ENCODE measurements at regions not wholly inside any gene's neighbourhood (a gene's known extent, or its start where the extent isn't known, plus 50 kb on each side); places are given as distances from the start of the nearest gene placed in this dataset.

- ChIA-PET CTCF (interaction anchor here (0.6 to 3.7 kb wide), 16 partner anchors 8 to 277 kb away, joined by 3 to 26 read pairs (median 6); partner anchors contain the start of gene FAM50B), POLR2A (interaction anchor here (1.7 to 3.2 kb wide), 2 partner anchors 9 to 12 kb away, joined by 11 to 13 read pairs; a partner anchor contains a TSS)
- Histone ChIP-seq H3K27ac (ENCODE audit: extremely low read depth, low read depth, low read length) (no peak overlapping the region; the same call in 1 of the 2 replicates), H3K9me3 (ENCODE audit: control insufficient read depth, insufficient read depth, low read depth, low read length) (no peaks in the 10 kb centered on the region), H3K4me3 (ENCODE audit: low read depth, low read length) (no peak overlapping the region), H3K4me1 (ENCODE audit: control insufficient read depth, insufficient read depth, low read length) (peaks cover 12% of the 10 kb centered on the region), H3K36me3 (ENCODE audit: control insufficient read depth in 2 of 2, insufficient read depth in 1 of 2, low read length in 2 of 2) (peaks cover 11 to 12% of the 10 kb centered on the region in 2 experiments)
- TF ChIP-seq ZNF664 (tag by site-specific recombination; IDR thresholded peaks at IDR 0.05) (peak; percentile 85), PBX3 (CRISPR knock-in tag; IDR thresholded peaks at IDR 0.05) (no peak)
Measured at GRCh38 chr6:4009486-4009885, 69.5 kb downstream of the FAM217A start.

GRCh38 chr6:4010048-4010447 is 68.9 kb downstream of the FAM217A start:
- no peak for TF ChIP-seq ZNF707 (tag by site-specific recombination; IDR thresholded peaks at IDR 0.05)
- 0 out of 2 replicates have a peak, but pooled peaks have one; percentile 15 for TF ChIP-seq ZNF335 (tag by site-specific recombination; conservative IDR thresholded peaks at IDR 0.05)
- Histone ChIP-seq H3K4me1 (ENCODE audit: control insufficient read depth, insufficient read depth, low read length) (peaks cover 12% of the 10 kb centered on the region), H3K36me3 (ENCODE audit: control insufficient read depth in 2 of 2, insufficient read depth in 1 of 2, low read length in 2 of 2) (peaks cover 13 to 16% of the 10 kb centered on the region in 2 experiments), H3K4me3 (ENCODE audit: low read depth, low read length) (no peak overlapping the region), H3K9me3 (ENCODE audit: control insufficient read depth, insufficient read depth, low read depth, low read length) (no peaks in the 10 kb centered on the region), H3K27ac (ENCODE audit: extremely low read depth, low read depth, low read length) (no peak overlapping the region; the same call in 1 of the 2 replicates)
- POLR2A ChIA-PET, result interaction anchor here (0.5 to 1.8 kb wide), 2 partner anchors 11 to 779 kb away, joined by 4 to 9 read pairs; a partner anchor contains a TSS
- CTCF ChIA-PET, result interaction anchor here (0.6 to 3.6 kb wide), 12 partner anchors 8 to 268 kb away, joined by 3 to 26 read pairs (median 5); partner anchors contain the start of gene FAM50B

DNA sequence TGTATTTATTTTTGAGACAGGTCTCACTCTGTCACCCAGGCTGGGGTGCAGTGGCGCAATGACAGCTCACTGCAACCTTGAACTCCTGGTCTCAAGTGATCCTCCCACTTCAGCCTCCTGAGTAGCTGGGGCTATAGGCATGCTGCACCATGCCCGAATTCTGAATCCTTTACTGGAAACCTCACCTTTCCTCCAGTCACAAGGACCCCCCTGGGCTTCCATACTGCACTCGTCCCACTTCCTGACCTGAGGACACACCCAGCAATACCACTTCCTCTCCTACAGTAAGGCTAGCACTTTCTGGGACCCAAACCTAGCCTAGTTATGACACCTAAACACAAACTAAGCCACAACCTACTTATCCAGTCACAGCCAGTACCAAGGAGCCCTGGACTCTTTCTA is 68.2 kb downstream of the FAM217A start:
- peaks cover 12% of the 10 kb centered on the region for H3K4me1 ChIP-seq (ENCODE audit: control insufficient read depth, insufficient read depth, low read length)
- peaks cover 13 to 20% of the 10 kb centered on the region in 2 experiments for H3K36me3 ChIP-seq (ENCODE audit: control insufficient read depth in 2 of 2, insufficient read depth in 1 of 2, low read length in 2 of 2)
- H3K27ac ChIP-seq (ENCODE audit: extremely low read depth, low read depth, low read length), result no peak overlapping the region
- H3K9me3 ChIP-seq (ENCODE audit: control insufficient read depth, insufficient read depth, low read depth, low read length), result no peaks in the 10 kb centered on the region
- TF ChIP-seq ZBTB20 (tag by site-specific recombination; IDR thresholded peaks at IDR 0.05) (0 out of 2 replicates have a peak, but pooled peaks have one; percentile 31), ZNF600 (tag by site-specific recombination; IDR thresholded peaks at IDR 0.05) (0 out of 2 replicates have a peak, but pooled peaks have one; percentile 14), ZNF335 (tag by site-specific recombination; conservative IDR thresholded peaks at IDR 0.05) (peak; percentile 61), GLIS1 (tag by site-specific recombination; IDR thresholded peaks at IDR 0.05) (0 out of 2 replicates have a peak, but pooled peaks have one; percentile 32)
- TF ChIP-seq, protein P1, sequence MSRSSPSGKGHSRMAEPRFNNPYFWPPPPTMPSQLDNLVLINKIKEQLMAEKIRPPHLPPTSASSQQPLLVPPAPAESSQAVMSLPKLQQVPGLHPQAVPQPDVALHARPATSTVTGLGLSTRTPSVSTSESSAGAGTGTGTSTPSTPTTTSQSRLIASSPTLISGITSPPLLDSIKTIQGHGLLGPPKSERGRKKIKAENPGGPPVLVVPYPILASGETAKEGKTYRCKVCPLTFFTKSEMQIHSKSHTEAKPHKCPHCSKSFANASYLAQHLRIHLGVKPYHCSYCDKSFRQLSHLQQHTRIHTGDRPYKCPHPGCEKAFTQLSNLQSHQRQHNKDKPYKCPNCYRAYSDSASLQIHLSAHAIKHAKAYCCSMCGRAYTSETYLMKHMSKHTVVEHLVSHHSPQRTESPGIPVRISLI (tag by site-specific recombination; IDR thresholded peaks at IDR 0.05), result no peak
- TF ChIP-seq, protein P2, sequence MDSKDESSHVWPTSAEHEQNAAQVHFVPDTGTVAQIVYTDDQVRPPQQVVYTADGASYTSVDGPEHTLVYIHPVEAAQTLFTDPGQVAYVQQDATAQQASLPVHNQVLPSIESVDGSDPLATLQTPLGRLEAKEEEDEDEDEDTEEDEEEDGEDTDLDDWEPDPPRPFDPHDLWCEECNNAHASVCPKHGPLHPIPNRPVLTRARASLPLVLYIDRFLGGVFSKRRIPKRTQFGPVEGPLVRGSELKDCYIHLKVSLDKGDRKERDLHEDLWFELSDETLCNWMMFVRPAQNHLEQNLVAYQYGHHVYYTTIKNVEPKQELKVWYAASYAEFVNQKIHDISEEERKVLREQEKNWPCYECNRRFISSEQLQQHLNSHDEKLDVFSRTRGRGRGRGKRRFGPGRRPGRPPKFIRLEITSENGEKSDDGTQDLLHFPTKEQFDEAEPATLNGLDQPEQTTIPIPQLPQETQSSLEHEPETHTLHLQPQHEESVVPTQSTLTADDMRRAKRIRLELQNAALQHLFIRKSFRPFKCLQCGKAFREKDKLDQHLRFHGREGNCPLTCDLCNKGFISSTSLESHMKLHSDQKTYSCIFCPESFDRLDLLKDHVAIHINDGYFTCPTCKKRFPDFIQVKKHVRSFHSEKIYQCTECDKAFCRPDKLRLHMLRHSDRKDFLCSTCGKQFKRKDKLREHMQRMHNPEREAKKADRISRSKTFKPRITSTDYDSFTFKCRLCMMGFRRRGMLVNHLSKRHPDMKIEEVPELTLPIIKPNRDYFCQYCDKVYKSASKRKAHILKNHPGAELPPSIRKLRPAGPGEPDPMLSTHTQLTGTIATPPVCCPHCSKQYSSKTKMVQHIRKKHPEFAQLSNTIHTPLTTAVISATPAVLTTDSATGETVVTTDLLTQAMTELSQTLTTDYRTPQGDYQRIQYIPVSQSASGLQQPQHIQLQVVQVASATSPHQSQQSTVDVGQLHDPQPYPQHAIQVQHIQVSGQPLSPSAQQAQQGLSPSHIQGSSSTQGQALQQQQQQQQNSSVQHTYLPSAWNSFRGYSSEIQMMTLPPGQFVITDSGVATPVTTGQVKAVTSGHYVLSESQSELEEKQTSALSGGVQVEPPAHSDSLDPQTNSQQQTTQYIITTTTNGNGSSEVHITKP (tag by site-specific recombination; IDR thresholded peaks at IDR 0.05), result peak; percentile 71; the same call in 1 of the 2 replicates
- TF ChIP-seq, protein P3, sequence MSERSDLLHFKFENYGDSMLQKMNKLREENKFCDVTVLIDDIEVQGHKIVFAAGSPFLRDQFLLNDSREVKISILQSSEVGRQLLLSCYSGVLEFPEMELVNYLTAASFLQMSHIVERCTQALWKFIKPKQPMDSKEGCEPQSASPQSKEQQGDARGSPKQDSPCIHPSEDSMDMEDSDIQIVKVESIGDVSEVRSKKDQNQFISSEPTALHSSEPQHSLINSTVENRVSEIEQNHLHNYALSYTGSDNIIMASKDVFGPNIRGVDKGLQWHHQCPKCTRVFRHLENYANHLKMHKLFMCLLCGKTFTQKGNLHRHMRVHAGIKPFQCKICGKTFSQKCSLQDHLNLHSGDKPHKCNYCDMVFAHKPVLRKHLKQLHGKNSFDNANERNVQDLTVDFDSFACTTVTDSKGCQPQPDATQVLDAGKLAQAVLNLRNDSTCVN (tag by site-specific recombination; optimal IDR thresholded peaks at IDR 0.05), result no peak
- CTCF ChIA-PET, result interaction anchor here (0.6 to 3.6 kb wide), 9 partner anchors 9 to 691 kb away, joined by 3 to 26 read pairs (median 4); partner anchors contain the start of gene FAM50B
- H3K4me3 ChIP-seq (ENCODE audit: low read depth, low read length), result no peak overlapping the region
- POLR2A ChIA-PET, result interaction anchor here (0.5 to 1.8 kb wide), 2 partner anchors 10 to 780 kb away, joined by 4 to 9 read pairs; a partner anchor contains a TSS
